CD4-positive, alpha-beta T cell treated with Interleukin-17A for 1 hour (primary cell): ENCODE measurements at regions not wholly inside any gene's neighbourhood (a gene's known extent, or its start where the extent isn't known, plus 50 kb on each side); places are given as distances from the start of the nearest gene placed in this dataset.

Source experiments
- DNase-seq: peaks from one replicate; pipeline ENCODE4 v3.0.0-alpha.2; 2020

DNA sequence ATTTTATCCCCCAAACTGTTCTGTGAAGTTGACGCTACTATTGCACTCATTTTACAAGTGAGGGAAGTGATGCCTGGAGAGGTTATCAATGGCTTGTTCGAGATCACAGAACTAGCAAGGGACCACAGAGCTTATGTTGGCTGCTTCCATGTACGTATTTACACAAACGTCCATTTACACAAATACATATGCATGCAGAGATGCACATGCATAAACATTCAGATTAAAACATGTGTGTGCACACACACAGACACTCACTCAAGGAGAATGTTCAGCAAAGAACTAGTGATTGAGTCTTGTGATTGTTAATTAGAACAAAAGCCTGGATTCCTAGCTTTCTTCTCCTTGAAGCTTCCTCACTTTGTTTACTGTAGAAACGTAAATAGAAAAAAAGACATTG lies 321.5 kb upstream of the CHD6 start:
- DNase-seq = no peak

DNA sequence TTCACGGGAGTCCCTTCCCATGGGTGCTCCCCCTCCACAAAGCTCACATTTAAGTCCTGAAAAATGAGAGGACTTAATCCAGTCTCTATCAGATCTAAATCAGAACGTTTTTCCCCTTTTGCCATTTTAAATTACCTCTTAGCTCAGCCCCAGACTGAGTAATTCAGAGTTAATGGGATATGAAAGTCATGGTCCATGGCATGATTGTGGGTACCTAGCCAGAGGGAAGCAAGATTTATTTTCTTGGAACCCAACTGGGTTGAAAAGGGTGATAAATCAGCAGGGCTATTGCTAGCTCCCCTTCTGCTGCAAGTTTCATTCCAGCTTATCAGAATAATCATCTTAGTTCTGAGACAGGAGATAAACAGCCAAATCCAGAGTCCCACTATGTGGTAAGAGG lies 320.2 kb upstream of the CHD6 start:
- no peak for DNase-seq

DNA sequence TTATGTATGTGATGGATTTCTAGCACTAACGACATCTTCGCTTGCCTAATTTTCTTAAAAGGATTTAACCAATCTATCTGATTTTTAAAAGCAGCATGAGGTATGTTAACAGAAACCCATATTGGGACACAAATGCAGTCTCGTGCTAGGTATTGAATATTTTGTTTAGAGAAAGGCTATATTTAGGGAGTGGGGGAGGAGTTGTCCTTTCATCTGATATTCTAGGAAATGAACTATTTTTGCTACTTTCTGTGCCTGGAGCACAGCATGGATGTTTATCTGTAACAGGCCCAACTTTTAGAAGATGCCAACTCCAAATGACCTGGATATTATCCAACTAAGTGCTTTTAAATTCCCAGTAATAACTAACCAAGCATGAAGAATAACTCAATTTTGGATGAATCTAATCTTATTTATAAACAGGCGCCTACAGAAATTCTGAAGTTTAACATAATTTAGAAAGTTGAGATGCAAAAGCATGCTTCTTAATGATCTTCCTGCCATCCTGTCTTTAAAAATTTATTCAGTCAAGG lies 317.1 kb upstream of the CHD6 start:
- no peak for DNase-seq

DNA sequence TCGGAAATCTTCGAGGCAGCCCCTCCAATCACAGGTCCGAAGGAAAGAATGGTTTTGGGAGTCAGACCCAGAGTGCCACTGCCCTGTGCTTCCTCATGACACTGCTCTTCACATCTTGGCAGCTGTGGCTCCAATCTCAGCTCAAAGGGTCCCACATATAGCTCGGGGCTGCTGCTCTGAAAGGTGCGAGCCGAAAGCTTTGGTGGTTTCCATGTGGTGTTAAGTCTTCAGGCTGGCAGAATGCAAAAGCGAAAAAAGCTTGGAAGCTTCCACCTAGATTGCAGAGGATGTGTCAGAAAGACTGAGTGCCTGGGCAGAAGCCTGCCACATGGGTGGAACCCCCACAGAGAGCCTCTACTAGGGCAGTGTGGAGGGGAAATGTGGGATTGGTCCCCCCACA lies 314.3 kb upstream of the CHD6 start:
- no peak for DNase-seq

DNA sequence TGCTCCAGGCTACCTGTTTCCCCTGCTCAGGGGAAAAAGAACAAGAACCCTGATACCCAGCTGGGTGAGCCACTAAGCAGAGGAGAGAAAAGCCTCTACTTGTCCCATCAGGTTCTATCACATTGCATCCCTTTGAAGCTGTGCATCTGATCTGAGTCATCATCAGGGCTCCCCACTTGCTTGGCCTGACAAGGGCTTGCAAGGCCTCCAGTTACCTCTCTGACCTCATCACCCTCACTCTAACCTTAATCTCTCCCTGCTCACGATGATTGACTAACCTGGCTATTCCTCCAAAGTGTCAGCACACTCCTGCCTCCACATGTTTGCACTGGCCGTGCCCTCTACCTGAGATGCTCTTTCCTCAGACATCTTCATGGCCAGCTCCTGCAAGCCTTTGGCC lies 309.5 kb upstream of the CHD6 start:
- no peak for DNase-seq

DNA sequence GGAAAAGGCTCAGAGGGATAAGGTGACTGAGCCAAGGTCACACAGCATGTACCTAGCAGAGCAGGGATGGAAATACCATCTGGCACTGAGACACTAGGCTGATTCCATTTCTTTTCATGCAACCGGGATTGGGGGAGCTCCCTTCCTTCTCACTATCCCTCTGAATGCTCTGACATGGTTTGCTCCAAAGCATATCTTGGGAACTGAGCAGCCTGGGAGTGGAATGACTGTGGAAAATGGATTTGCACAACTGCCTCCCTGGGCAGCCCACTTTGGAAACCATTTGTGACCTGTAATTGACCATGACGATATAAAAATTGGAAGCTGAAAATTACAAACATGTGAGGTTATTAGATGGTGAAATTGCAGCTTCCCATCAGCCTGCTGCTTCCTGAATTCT lies 309.0 kb upstream of the CHD6 start:
- no peak for DNase-seq

DNA sequence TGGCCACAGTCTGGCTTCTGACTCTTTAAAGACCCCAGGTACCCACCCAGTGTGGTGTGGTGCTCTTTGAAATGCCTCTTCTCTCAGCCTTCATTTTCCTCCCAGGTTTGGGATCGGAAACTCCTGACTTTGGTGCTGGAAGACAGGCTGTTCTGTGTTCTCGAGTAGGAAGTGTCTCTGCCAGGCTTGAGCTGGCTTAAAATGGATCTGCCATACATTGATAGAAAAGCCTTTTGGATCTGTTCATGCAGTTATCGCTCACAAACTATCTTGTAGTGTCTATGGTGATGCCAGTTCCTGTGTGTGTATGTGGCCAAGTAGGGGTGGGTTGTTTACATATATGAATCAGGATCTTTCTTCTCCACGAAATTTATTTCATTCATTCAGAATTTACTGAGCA lies 307.3 kb upstream of the CHD6 start:
- no peak for DNase-seq

DNA sequence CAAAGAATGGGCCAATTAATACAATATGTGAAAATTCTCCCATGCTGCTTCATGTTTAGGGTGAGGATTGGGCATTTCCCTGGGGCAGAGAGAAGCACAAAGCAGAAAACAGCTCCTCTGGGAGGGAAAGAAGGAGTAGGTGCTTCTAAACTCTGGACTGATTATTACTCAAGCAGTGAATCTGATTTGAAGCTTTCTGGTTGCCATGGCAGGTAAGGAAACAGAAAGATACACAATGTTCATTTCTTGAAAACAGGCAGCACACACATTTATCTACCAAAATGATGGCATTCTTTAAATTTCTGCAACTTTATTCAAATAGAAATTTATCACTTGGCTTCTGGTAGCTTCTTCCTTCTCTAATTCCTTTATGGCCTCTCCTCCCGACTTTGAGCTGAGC lies 305.4 kb upstream of the CHD6 start:
- DNase-seq = no peak

DNA sequence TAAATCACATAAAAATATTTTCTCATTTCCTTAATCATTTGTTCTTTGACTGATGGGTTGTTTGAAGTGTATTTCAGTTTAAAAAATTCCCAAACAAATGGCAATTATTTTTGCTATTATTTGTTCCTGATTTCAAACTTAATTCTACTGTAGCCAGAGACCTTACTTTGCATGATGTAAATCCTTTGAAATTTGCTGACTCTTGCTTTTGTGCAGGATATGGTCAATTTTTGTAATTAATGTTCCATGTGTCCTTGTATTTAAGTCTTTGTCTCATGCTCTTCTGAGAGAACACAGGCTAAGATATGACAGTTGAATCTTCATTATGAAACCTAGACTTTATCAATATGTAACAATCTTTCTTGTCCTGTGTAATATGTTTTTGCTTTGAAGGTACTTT lies 295.0 kb upstream of the CHD6 start:
- DNase-seq = no peak

DNA sequence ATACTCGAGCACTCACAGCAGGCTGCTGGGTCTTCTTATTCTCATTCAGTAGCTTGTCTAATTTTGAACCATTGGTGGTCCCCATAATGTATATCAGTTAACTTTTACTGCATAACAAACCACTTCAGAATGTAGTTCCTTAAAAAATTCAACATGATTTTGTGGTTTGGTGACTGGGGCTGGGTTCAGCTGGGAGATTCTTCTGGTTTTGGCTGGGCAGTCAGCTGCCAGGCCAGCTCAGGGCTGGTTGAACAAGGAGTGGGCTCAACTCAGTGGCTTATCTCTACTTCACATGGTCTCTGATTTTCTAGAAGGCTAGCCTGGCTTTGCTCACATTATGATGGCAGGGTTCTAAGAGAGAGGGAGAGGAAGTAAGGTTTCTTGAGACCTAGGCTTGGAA lies 292.4 kb upstream of the CHD6 start:
- no peak for DNase-seq

DNA sequence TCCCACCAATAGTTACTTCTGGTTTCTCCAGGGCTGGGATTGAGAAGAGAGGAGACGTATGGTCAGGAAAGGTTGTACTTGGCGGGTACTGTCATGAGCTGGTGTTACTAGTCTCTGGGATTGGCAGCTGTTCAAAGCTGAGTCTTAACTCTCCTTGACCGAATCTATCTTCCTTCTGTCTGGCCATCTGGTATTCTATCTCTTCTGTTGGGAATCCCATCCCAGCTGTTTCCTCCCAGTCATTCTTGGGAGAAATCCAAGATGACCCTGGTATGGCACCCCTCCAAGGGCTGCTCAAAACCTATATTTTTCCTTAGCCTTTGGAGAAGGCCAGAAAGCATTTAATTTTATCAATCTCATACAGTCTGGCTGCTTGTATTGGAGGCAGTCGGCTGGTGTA lies 287.0 kb upstream of the CHD6 start:
- DNase-seq = no peak

DNA sequence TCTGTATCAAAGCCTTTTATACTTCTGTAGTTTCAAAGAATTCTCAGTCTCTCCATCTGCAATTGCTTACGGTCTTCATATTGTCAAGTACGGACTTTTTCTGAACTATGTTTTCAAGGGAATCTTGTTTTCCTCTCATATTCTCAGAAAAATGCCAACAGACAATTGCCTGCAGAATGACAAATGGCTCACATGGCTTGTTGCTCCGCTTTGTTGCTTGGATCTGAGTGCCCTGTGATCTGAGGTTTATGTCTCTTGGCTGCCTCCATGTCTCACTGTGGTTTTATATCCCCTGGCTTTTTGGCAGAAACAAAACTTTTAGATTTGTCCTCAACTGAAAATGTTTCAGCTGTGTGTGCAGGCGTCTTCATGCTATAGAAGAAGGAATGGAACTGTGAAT lies 285.4 kb upstream of the CHD6 start:
- no peak for DNase-seq

DNA sequence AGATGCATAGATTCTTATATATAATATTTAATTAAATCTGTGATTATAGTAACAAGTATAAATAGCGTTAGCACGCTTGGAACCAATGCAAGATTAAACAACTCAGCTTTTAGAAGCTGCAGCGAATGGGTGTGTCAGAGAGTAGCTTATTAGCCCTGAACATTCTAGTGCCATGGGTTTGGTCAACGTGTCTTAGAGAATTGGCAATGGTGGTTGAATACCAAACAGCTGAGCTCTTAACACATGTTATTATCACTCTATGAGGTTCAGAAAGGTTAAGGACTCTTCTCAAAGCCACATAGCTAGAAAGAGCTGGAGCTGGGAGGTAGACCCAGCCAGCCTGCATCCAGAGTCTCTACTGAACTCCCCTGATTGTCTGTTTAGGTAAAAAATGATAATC lies 284.2 kb upstream of the CHD6 start:
- no peak for DNase-seq

DNA sequence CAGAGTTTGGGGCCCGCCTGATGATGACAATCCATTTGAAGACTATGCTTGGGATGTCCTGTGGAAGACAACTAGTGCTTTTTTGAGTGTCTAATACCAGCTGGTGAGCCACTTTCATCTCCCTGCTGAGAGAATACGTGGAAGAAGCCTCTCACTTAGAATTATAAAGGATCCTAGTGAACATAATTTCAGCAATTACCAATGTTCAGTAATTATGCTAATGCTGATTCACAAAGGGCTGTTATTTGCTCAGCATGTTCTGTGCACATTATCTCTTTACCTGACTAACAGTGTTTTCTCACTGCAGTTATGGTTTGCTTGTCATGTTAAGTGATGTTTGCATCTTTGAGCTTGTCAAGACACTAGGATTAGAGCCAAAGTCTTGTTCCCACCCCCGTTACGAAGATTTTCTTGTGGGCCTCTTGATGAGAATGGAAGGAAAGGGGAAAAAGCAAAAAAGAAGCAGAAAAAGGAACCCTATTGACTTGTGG lies 282.1 kb upstream of the CHD6 start:
- DNase-seq = no peak

DNA sequence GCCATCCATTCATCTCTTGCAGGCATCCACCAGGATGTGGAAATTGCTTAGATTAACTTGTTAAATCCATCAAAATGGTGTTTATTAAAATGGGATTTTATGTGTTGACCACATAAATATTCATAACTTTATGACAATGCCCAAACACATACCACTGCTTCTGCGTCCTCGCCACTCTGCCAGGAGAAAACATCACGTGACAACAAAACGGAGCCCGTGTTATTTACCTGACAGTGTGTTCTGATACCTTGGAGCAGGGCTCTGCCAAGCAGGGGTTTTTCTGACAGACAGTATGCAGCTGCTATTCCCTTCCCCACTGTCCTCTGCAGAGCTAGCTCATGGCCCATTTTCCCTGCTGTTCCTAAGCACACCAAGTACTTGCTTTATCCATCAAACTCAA lies 279.5 kb upstream of the CHD6 start:
- no peak for DNase-seq

DNA sequence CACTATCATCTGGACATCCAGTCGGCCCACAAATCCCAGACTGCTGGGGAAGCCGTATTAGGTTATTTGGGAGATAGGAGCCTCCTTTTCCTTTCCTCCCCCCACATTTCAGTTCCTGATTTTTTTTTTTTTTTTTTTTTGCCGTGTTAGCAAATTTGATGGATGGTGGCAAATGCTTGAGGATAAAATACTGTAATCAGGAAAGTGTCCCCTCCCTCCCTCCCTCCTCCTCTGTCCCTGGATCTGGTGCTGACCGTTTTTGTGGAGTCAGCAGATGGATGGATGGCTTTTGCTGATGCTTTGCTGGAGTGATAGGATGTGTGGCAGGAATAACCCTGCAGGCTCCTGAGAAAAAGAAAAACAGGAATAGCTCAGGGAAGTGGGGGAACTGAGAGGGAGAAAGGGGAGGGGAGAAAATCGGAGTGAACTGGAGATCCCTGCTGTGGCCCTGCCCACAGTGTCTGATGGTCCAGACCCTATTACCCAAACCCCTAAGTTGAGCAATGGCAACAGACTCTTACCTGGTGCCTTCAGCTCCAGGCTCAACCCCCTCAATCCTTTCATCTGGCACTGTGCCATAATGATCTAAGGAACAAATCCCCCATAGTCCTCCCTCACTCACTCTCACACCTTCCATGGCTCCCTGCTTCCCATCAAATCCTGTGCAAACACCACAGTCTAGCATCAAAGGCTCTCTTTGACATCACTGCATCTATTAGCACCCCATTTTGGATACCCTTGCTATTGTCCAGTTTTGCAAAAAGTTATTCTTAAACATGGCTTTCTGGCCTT lies 277.3 kb upstream of the CHD6 start:
- no peak for DNase-seq

DNA sequence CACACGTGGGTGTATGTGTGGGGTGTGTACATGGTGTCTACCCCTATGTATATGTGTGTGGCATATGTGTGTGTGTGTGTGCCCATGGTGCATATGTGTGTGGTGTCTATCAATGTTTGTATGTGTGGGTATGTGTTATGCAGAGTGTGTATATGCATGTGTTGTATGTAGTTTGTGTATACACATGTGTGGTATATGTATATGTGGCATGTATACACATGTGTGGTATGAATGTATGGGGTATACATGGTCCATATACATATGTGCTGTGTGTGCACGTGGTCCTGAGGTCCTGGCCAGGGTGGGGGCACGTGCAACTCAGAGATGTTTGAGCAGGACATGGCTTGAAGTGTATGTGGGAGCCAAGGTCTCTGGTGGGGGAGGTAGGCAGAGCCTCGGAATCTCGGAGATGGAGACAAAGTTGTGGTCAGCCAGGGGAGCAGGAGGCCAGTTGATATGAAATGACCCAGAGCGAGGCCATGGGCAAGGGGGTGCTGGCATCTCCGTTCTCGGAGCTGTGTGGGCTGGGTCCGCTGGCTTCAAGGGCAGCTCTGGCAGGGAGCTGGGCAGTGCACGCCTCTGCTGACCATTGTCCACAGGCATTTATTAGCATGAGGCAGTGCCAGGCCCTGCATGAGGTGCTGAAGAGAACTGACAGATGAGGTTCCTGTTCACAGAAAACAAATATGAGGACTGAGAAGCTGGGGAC lies 276.2 kb upstream of the CHD6 start:
- no peak for DNase-seq

DNA sequence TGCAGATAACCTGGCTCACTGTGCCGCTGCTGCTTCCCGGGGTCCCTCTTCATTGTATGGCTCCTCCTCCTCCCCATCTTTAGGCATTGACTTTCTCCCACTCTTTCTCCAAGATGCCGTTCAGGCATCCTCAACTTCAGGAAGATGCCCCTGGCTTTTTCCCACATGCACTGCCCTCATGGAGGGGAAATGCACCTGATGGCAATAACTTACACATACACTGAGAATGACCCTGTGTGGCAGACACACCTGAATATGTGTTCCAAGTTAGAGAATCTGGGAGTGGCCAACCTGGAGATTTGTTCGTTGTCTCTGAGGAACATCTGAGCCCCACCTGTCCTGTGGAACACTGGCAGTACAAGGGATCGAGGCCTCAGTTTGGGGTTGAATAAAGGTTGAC lies 273.9 kb upstream of the CHD6 start:
- no peak for DNase-seq

DNA sequence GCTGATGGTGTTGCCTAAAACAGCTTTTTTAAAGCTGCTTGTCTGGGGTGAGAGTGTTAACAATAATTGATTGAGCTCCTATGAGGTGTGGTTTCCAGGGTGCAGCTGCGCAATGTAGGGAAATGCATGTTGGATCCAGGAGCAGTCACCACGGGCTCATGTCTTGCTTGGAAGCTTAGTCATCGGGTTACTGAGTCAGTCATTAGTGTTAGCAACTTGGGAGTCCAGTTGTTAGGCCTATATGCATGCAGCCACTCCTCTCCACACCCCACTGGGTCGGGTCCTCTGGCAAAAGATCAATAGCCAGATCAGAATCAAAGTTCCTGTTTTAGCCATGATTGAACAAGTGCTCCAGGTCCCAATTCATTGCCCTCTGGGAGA lies 271.7 kb upstream of the CHD6 start:
- no peak for DNase-seq

DNA sequence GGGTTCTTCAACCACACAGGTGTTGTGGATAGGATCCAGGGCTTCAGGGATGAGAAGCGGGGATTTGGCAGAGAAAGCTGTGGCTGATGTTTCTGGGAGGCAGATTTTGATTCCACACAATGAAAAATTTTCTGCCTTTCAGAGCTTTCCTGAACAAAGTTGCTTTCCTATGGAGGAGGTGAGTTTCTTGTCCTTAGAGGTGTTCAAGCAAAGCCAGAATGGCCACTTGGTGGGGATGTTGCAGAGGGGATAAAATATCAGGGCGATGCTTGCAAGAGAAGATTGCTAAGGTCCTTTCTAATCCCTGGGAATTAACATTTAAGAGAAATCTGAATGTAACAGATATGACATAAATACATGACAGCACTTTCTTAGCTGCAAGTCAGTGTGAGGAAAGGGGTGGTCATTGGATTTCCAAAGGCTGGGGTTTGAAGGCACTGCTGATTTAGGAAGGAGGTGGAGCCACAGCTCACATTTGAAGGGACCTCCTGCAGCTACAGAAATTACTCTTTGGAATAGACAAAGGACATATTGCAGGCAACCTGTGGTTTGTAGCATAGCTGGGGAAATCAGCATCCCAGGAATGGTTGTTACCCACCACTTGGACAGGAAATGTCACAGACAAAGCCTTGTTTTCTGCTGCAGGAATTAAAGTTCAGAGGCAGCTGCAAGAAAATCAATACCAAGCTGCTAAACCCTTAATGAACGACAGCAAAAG lies 271.1 kb upstream of the CHD6 start:
- DNase-seq = no peak

DNA sequence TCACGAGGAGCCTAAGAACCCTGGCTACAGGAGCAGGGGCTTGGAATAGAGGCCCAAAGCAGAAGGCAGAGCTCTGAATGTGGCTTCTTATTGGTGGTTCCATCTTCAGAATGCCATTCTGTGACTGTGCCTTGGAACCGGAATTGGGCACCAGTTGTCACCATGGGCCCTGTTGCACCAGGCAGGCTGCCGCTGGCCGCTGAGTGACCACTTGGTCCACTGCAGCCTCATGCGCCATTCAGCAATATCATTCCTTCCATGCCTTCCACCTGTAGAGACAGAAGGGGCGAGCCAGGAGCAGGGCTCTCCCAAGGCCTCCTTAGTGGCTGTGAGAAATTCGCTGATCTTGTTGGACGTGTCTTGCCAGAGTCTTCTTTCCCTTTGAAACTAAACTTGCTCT lies 270.3 kb upstream of the CHD6 start:
- DNase-seq = no peak

DNA sequence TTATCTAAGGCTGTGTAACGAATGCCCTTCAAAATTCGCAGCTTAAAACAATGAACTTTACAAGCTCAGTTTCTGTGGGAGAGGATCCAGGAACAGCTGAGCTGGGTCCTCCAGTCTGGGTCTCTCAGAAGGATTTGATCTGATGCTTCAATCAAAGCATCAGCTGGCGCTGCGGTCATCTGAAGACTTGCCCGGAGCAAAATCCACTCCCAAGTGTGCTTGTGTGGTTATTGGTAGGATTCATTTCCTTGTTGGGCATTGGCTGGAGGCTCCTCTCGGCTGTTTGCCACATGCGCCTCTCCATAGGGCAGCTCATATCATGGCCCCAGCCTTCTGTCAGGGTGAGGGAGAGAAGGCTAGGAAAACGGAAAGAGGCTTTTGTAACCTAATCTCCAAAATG lies 269.3 kb upstream of the CHD6 start:
- DNase-seq = no peak

DNA sequence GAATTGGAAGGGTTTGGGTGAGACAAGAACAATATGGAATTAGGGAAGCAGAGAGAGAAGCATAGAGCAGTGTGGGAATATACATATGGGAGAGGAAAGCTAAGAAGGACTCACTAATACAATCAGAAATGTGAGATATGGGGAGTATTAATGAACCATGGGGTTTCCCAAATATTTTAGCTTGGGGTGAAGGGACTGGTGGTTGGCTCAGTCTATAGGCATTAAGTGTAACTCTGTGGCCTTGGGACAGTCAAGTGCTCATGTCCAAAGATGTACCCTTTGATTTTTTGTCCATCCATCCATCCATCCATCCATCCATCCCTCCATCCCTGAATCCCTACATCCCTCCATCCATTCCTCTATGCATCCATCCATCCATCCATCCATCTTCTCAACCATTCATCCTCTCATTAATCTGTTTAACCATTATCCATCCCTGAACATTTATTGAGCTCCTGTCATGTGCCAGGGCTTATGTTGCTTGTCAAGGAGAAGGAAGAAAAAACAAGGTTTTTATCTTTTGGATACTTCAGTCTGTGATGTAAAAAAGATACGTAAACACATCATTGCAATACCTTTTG lies 263.4 kb upstream of the CHD6 start:
- DNase-seq = no peak
